Progenitor cell of endocrine pancreas (in vitro differentiated cells): ENCODE measurements at regions not wholly inside any gene's neighbourhood (a gene's known extent, or its start where the extent isn't known, plus 50 kb on each side); places are given as distances from the start of the nearest gene placed in this dataset.

ENCODE experiments used
- DNase-seq: peaks from one replicate; pipeline ENCODE4 v3.0.0; 2021; ENCODE audit warnings: low spot score; ENCODE audit not compliant: unreplicated experiment
- H3K27ac Mint-ChIP-seq: 2 replicates; pipeline ENCODE4 v1.8.0; 2021; ENCODE audit warnings: mild to moderate bottlenecking, moderate library complexity, mixed read lengths
- H3K27me3 Mint-ChIP-seq: 2 replicates; pipeline ENCODE4 v1.8.0; 2021; ENCODE audit warnings: mixed read lengths
- H3K36me3 Mint-ChIP-seq: 2 replicates; pipeline ENCODE4 v1.8.0; 2022; ENCODE audit warnings: mixed read lengths; ENCODE audit not compliant: insufficient read depth
- H3K4me1 Mint-ChIP-seq: 2 replicates; pipeline ENCODE4 v1.8.0; 2021; ENCODE audit warnings: low read depth, mixed read lengths
- H3K4me3 Mint-ChIP-seq: 2 replicates; pipeline ENCODE4 v1.8.0; 2021; ENCODE audit warnings: low read depth, mild to moderate bottlenecking, moderate library complexity, mixed read lengths
- H3K9me3 Mint-ChIP-seq: 2 replicates; pipeline ENCODE4 v1.8.0; 2021; ENCODE audit warnings: low read depth, mixed read lengths
- CTCF ChIP-seq: fragments of 200-600 bp; sonication (generic); IDR thresholded peaks from one replicate; pipeline ENCODE4 v1.5.0; 2021; ENCODE audit warnings: antibody characterized with exemption, mild to moderate bottlenecking; ENCODE audit not compliant: unreplicated experiment

- no peak for DNase-seq
- Mint-ChIP-seq H3K4me1 (no peaks in the 10 kb centered on the region), H3K27ac (no peak overlapping the region)
Measured at GRCh38 chr11:32325725-32326124, 109.6 kb downstream of the WT1 start.

GRCh38 chr11:32326522-32326921 lies 108.8 kb downstream of the WT1 start:
- no peaks in the 10 kb centered on the region for H3K36me3 Mint-ChIP-seq
- no peak for TF ChIP-seq CTCF
- no peak overlapping the region for H3K4me3 Mint-ChIP-seq
- H3K4me1 Mint-ChIP-seq: no peaks in the 10 kb centered on the region
- DNase-seq: no peak
- H3K27me3 Mint-ChIP-seq: peaks cover 30% of the 10 kb centered on the region
- no peak overlapping the region for H3K27ac Mint-ChIP-seq
- H3K9me3 Mint-ChIP-seq: no peaks in the 10 kb centered on the region

More at GRCh38 chr11:32325725-32326124, 109.6 kb downstream of the WT1 start:
- Mint-ChIP-seq H3K36me3 (no peaks in the 10 kb centered on the region), H3K9me3 (no peaks in the 10 kb centered on the region), H3K27me3 (peaks cover 24% of the 10 kb centered on the region), H3K4me3 (no peak overlapping the region)
- no peak for TF ChIP-seq CTCF

GRCh38 chr11:32328392-32328791 lies 106.9 kb downstream of the WT1 start:
- H3K27ac Mint-ChIP-seq: no peak overlapping the region
- no peaks in the 10 kb centered on the region for H3K9me3 Mint-ChIP-seq
- no peak overlapping the region for H3K4me3 Mint-ChIP-seq
- H3K4me1 Mint-ChIP-seq: peaks cover 3% of the 10 kb centered on the region
- H3K27me3 Mint-ChIP-seq: peaks cover 41% of the 10 kb centered on the region
- no peaks in the 10 kb centered on the region for H3K36me3 Mint-ChIP-seq
- DNase-seq: no peak
- TF ChIP-seq CTCF: no peak

- Mint-ChIP-seq H3K36me3 (no peaks in the 10 kb centered on the region), H3K27me3 (peaks cover 48% of the 10 kb centered on the region), H3K4me1 (peaks cover 5% of the 10 kb centered on the region), H3K27ac (no peak overlapping the region), H3K4me3 (no peak overlapping the region), H3K9me3 (peaks cover 4% of the 10 kb centered on the region)
- no peak for TF ChIP-seq CTCF
- no peak for DNase-seq
Measured at GRCh38 chr11:32331098-32331497, 104.2 kb downstream of the WT1 start.

GRCh38 chr11:32331792-32332191 lies 103.5 kb downstream of the WT1 start:
- Mint-ChIP-seq H3K27ac (peak overlapping the region; percentile 65), H3K9me3 (peaks cover 4% of the 10 kb centered on the region), H3K27me3 (peaks cover 51% of the 10 kb centered on the region), H3K36me3 (no peaks in the 10 kb centered on the region), H3K4me3 (no peak overlapping the region), H3K4me1 (peaks cover 5% of the 10 kb centered on the region)
- DNase-seq: no peak
- no peak for TF ChIP-seq CTCF
